Stomach (tissue), 8 donors: ENCODE measurements at regions not wholly inside any gene's neighbourhood (a gene's known extent, or its start where the extent isn't known, plus 50 kb on each side); places are given as distances from the start of the nearest gene placed in this dataset.

ENCODE experiments used
- DNase-seq, 2 donors: peaks; one replicate each; pipeline versions ENCODE4 v3.0.0 to v3.0.0-alpha.2; 2013 to 2019
- H3K27ac ChIP-seq, 5 donors: fragments of 200-600 bp in 4 of 5; sonication (generic) in 4 of 5; one replicate each; pipeline ENCODE4 v1.5.1; 2013 to 2019; ENCODE audit warnings: mild to moderate bottlenecking in 1 of 5, moderate library complexity in 1 of 5
- H3K27me3 ChIP-seq, 3 donors: fragments of 200-600 bp; sonication (generic); one replicate each; pipeline ENCODE4 v1.5.1; 2017 to 2019; ENCODE audit warnings: mixed run types in 1 of 3
- H3K36me3 ChIP-seq, 4 donors: fragments of 200-600 bp; sonication (generic); 1 replicate in 3 of 4; 2 replicates in 1 of 4; pipeline ENCODE4 v1.5.1; 2016 to 2019
- H3K4me1 ChIP-seq, 4 donors: fragments of 200-600 bp; sonication (generic); one replicate each; pipeline ENCODE4 v1.5.1; 2016 to 2019
- H3K4me3 ChIP-seq, 4 donors: fragments of 200-600 bp; sonication (generic) in 3 of 4; one replicate each; pipeline ENCODE4 v1.5.1; 2016 to 2019; ENCODE audit warnings: mild to moderate bottlenecking in 1 of 4
- H3K9me3 ChIP-seq, 4 donors: fragments of 200-600 bp; sonication (generic); one replicate each; pipeline ENCODE4 v1.5.1; 2016 to 2019
- CTCF ChIP-seq, 7 experiments: fragments of 450-650 bp in 4 of 7; fragments of 200-600 bp in 3 of 7; sonication (generic) in 3 of 7; IDR thresholded peaks; one replicate each; pipeline ENCODE4 v1.5.1; 2016 to 2019; ENCODE audit warnings: antibody characterized with exemption in 7 of 7, control low read depth in 2 of 7, mild to moderate bottlenecking in 1 of 7
- EP300 ChIP-seq: sonication (generic); formaldehyde crosslinking; IDR thresholded peaks from one replicate; pipeline ENCODE4 v1.6.1; 2017; ENCODE audit warnings: antibody characterized with exemption
- POLR2A ChIP-seq, 4 donors: fragments of 450-650 bp; IDR thresholded peaks; one replicate each; pipeline ENCODE4 v1.6.1; 2016; ENCODE audit warnings: antibody characterized with exemption in 4 of 4, control low read depth in 2 of 4, mild to moderate bottlenecking in 1 of 4, moderate library complexity in 1 of 4
- POLR2AphosphoS5 ChIP-seq, 3 donors: sonication (generic); formaldehyde crosslinking; IDR thresholded peaks; one replicate each; pipeline ENCODE4 v1.6.1; 2016; ENCODE audit warnings: antibody characterized with exemption in 3 of 3
- WGBS, 5 donors: extraction: QIAGEN DNeasy Blood & Tissue Kit in 3 of 5; methylation state at CpG; one replicate each; pipeline versions ENCODE4 v1.1.5 to v1.1.7; 2013 to 2018; 5-methylcytosine and 5-hydroxymethylcytosine counted together
- intact Hi-C: fragments of 100-400 bp; cut with DNase I; formaldehyde crosslinking; loops from one replicate; pipeline ENCODE4 v1.15.1; 2023; ENCODE audit warnings: low total_unique reads
- donor health status: healthy with polysubstance abuse.
- donor health status: Bipolar disorder and iron deficiency.
- donor health status: healthy.

GRCh38 chr10:9886772-9887171 is 1130.9 kb upstream of the CELF2 start:
- 51 to 68% (median 64%) methylated on average over 1 of the region's 1 CpG for WGBS, 5 donors
- Histone ChIP-seq H3K27ac (no peak overlapping the region), H3K9me3 (peaks cover 0 to 18% (median 8%) of the 10 kb centered on the region in 4 donors), H3K27me3 (no peaks in the 10 kb centered on the region), H3K4me1 (no peaks in the 10 kb centered on the region), H3K36me3 (no peaks in the 10 kb centered on the region), H3K4me3 (no peak overlapping the region)
- no peak for TF ChIP-seq POLR2A (IDR thresholded peaks at IDR 0.05)
- no peak for TF ChIP-seq EP300
- TF ChIP-seq POLR2AphosphoS5 (IDR thresholded peaks at IDR 0.05) = no peak
- no peak for TF ChIP-seq CTCF (IDR thresholded peaks at IDR 0.05)
- no peak for DNase-seq
- intact Hi-C loops = no loop called here

- H3K27ac ChIP-seq = no peak overlapping the region
- WGBS, 5 donors = 90 to 95% (median 92%) methylated on average over 2 of the region's 2 CpGs
- intact Hi-C loops = no loop called here
- no peak overlapping the region for H3K4me3 ChIP-seq
- H3K4me1 ChIP-seq = no peaks in the 10 kb centered on the region
- DNase-seq = no peak
- no peaks in the 10 kb centered on the region for H3K36me3 ChIP-seq
- H3K9me3 ChIP-seq = peaks cover 0 to 6% (median 0%) of the 10 kb centered on the region in 4 donors
- TF ChIP-seq CTCF (IDR thresholded peaks at IDR 0.05) = no peak
- TF ChIP-seq POLR2AphosphoS5 (IDR thresholded peaks at IDR 0.05) = no peak
- TF ChIP-seq POLR2A (IDR thresholded peaks at IDR 0.05) = no peak
- TF ChIP-seq EP300 = no peak
- no peaks in the 10 kb centered on the region for H3K27me3 ChIP-seq
These were observed 1122.2 kb upstream of the CELF2 start for GRCh38 chr10:9895453-9895852.

- H3K4me3 ChIP-seq = no peak overlapping the region
- DNase-seq = no peak
- H3K27ac ChIP-seq = no peak overlapping the region
- no peaks in the 10 kb centered on the region for H3K4me1 ChIP-seq
- intact Hi-C loops = no loop called here
- H3K9me3 ChIP-seq = peaks cover 0 to 6% (median 0%) of the 10 kb centered on the region in 4 donors
- no peak for TF ChIP-seq EP300
- no peak for TF ChIP-seq POLR2AphosphoS5 (IDR thresholded peaks at IDR 0.05)
- TF ChIP-seq POLR2A (IDR thresholded peaks at IDR 0.05) = no peak
- no peak for TF ChIP-seq CTCF (IDR thresholded peaks at IDR 0.05)
- no peaks in the 10 kb centered on the region for H3K27me3 ChIP-seq
- no peaks in the 10 kb centered on the region for H3K36me3 ChIP-seq
These were observed 1121.7 kb upstream of the CELF2 start for GRCh38 chr10:9895981-9896380.

- no peaks in the 10 kb centered on the region for H3K36me3 ChIP-seq
- H3K9me3 ChIP-seq = no peaks in the 10 kb centered on the region
- no peak overlapping the region for H3K27ac ChIP-seq
- TF ChIP-seq POLR2A (IDR thresholded peaks at IDR 0.05) (no peak), CTCF (IDR thresholded peaks at IDR 0.05) (no peak), POLR2AphosphoS5 (IDR thresholded peaks at IDR 0.05) (no peak), EP300 (no peak)
- no peaks in the 10 kb centered on the region for H3K27me3 ChIP-seq
- no peak overlapping the region for H3K4me3 ChIP-seq
- DNase-seq = no peak
- WGBS, 5 donors = 58 to 73% (median 65%) methylated on average over 6 of the region's 6 CpGs
- no peaks in the 10 kb centered on the region for H3K4me1 ChIP-seq
- intact Hi-C loops = no loop called here
These were observed 1118.9 kb upstream of the CELF2 start for GRCh38 chr10:9898633-9899395.
